HG03354 (cell line): ENCODE measurements at regions not wholly inside any gene's neighbourhood (a gene's known extent, or its start where the extent isn't known, plus 50 kb on each side); places are given as distances from the start of the nearest gene placed in this dataset.

ENCODE experiments used
- ATAC-seq: cut with Tn5 transposase; IDR thresholded peaks from one replicate; pipeline ENCODE4 v1.9.1; 2021; ENCODE audit warnings: mild to moderate bottlenecking; ENCODE audit not compliant: unreplicated experiment, poor library complexity, severe bottlenecking

DNA sequence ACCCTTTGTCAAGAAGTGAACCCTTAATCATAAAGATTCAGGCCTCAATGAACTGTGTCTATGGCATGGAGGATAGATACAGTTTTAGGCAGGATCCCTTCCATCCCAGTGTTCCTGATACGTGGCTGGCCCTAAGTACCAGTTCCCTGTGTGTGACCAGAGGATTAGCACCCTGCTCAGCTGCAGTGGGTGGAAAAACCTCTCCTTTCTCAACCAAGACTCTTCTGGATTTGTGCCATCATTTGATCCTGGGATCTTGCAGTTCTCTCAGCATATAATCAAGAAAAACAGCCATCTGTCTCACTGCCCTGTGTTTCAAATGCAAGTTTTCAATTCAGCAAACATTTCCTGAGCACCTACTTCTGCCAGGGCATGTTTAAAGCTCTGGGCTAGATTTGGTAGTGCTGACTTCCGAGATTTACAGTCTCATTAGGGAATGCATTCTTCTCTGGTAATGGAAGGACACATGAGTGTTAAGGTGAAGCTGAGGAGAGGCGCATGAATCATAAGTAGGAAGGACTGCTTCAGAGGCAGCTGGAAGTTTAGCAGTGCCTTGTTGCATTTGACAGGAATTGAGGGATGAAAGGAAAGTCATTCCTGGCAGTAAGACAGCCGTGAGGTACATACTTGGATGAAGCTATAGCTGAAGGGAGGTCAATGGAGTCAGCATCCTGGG, 388.3 kb downstream of the MFSD1 start:
- no peak for ATAC-seq

DNA sequence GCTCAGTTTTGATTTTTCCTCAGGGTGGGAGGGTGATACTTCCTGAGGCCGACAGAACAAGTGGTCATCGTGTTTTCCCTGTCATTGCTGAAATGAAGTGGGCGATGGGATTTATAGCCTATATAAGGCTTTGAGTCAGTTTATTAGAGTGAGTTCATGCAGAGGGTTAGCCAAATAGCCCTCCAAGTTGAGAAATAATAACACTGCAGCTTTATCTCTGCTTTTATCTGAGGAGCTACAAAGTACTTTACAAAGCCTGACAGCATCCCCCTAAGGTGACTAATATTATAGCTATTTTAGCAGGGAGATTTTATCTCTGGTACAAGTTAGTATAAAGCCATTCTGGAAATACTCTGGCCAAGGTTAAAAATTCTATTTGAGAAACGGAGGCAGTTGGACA, 389.6 kb downstream of the MFSD1 start:
- no peak for ATAC-seq

DNA sequence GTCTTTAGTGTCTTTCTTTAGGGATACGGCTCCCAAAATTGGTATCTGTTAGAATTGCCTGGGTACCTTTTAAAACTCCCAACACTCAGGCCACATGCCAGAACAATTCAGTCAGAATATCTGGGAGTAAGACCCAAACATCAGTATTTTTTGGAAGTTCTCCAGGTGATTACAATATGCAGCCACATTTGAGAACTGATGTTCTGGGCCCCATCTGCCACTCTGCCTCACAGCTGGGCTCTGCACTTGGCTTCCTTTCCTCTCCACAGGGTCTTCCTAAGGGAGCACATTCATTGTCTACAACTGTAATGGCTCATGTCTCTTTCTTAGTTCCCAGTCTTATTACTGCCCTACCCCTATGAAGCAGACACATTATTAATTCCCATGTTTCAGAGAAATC, 394.5 kb downstream of the MFSD1 start:
- ATAC-seq: no peak

DNA sequence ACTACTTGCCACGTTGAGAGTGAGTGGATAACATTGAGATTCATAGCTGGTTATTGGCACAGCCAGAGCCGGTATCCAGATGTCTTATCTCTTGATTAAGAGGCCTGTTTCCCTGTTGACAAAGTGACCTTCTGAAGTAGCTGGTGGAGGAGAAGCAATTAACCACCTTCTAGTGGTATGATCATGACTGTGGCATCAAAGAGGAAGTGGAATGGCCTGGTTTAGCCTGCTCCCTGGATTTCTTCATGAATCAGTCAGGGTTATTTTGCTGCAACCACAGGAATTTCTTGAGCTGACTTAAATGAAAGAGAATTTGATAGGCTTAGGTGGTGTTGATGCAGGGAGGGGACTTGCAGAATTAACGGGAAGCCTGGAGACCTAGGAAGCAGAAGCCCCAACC, 398.3 kb downstream of the MFSD1 start:
- ATAC-seq: no peak

GRCh38 chr3:159208050-159208449, 406.2 kb downstream of the MFSD1 start:
- ATAC-seq: no peak

- ATAC-seq: no peak
Measured at GRCh38 chr3:159209459-159209858, 407.6 kb downstream of the MFSD1 start.

- ATAC-seq: no peak
Measured at GRCh38 chr3:159210336-159210735, 408.5 kb downstream of the MFSD1 start.

DNA sequence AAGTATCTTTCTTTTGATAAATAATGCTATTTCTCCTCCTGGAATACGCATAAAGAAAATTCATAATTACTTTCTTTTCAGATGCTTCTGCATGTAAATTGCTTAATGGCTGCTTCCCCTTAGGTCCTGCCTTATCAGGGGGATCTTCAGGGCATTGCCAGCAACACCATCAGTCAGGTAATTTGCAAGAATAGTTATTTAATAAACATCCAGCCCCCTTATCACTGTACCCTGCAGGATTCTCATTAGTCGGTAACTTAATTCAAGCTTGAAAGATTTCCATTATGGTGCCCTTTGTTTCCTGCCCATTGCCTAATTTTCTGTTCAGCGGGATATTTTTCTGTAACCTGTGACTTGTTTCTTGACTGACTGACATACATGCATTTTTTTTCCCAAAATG, 414.5 kb downstream of the MFSD1 start:
- ATAC-seq: no peak

DNA sequence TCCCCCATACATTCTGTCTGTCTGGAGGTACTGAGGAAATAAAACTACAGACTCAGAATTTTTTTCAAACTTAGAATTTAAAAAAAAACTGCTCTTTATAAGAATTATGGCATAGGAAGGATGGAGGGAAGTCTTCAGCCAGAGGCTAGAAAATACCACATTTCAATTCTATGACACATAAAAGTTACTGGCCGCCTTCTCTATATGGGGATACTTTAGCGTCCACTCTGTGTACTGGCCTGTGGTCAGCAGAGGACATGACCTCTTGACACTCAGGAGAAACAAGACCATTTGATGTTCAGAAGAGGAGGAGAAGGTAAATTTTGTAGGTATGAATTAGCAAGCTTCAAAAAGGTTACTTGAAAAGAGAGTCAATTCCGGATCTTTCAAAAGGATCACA, 417.4 kb downstream of the MFSD1 start:
- no peak for ATAC-seq

GRCh38 chr3:159221335-159221734, 419.5 kb downstream of the MFSD1 start:
- no peak for ATAC-seq

DNA sequence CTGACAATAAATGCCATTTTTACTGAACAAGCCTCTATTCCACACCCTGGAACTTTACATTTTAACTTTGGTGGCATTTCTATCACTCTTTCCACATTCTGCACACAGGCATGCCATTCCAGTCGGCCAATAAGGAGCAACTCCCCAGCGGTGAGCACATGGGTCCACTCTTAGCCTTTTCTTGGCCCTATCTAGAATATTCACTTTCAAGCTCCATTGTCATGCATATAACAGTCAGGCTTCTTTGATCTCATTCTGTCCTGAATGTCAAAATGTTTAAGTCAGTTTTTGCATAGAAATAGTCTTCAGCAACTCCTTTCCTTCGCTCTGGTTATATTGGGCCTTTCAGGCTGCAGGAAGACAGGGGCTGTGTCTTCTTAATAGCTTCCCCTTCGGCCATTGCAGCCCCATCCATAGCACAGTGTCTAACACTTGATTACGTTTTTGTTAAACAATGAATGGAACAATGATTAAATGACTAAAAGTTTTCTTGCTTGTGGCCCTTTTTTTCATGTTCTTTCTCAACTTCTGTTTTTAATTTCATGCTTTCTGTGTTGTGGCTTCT, 427.3 kb downstream of the MFSD1 start:
- ATAC-seq: no peak

DNA sequence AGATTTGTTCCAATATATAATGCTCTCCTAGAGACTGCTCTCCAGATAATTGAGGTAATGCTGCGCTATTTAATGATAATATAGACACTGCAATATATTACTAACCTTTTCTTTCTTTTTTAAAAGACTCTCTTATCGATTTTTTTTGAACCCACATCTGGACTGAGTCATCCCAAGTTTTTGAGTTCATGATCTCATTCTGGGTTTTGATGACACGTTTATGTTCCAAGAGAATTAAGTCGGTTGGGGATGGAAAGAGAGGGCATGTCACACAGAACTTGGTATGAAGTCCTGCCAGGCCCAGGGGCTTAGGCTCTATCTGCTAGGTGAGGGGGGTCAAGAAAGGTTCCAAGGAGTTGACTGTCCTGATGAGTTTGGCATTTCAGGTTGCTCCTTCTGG, 431.1 kb downstream of the MFSD1 start:
- no peak for ATAC-seq

- no peak for ATAC-seq
Measured at GRCh38 chr3:159233734-159234133, 431.9 kb downstream of the MFSD1 start.

DNA sequence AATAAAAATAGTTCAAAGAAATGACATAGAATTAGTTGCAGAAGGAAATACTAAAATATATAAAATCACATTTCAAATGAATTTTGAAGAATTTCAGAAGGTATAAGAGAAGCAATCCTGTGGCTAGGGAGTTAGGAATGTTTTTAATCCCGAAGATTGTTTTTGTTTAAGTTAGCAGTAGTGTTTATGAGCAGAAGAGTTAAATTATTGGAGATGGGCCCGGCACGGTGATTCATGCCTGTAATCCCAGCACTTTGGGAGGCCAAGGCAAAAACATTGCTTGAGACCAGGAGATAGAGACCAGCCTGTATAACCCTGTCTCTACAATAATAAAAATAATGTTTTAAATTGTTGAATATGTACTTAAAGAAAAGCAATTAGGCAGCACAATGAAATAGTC, 432.5 kb downstream of the MFSD1 start:
- ATAC-seq: no peak

DNA sequence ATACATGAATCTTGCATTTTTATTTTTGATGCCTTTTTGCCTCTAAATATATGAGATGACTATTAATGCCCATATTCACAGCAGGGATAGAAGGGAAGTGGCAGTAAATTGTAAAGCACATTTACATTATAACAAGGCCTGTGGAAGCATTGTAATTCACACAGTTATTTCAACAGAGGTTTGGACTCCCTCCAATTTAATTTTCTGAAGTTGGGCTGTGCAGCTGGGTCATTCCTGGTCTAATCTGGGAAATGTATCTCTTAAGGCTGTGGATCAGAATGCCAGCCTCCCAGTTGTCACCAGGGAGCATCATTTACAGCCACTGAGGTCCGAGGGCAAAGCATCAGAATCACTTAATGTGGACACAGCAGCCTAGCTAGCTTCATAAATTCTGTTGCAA, 434.5 kb downstream of the MFSD1 start:
- no peak for ATAC-seq

DNA sequence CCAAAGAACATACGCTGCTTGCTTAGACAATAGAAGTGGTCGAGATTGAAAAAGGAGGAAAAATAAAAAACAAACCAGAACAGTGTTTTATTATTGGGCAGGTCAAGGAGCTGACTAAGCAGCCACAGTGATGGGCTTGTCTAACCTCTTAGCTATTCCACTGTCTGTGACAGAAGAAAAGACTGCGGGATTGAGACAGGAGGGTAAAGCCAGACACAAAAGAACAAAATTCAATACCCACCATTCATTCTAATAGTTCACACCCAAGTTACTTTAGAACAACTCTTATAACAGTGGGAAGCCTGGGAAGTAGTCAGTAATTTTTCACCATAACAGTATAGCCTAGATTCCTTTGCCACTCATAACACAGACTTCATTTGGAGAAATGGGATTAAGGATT, 435.4 kb downstream of the MFSD1 start:
- ATAC-seq: no peak

GRCh38 chr3:159238646-159239045, 436.8 kb downstream of the MFSD1 start:
- no peak for ATAC-seq

GRCh38 chr3:159239059-159239458, 437.2 kb downstream of the MFSD1 start:
- ATAC-seq: no peak

DNA sequence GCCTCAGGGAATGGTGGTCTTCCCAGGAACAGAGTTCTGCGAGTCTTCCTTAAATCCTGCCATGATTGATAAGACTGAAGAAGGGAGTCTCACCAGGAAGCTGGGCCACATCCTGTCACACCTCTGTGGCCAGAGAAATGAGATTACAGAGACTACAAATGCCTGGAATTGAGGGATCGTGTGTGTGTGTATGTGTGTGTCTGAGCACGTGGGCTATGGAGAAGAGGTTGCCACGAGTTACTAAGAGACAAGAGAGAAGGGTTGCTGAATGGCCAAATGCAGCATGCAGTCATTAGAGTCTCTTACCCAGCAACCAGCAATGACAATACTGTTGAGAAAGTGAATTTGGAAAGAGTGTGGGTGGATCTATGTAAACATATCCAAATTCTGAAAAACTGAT, 443.1 kb downstream of the MFSD1 start:
- ATAC-seq: no peak

DNA sequence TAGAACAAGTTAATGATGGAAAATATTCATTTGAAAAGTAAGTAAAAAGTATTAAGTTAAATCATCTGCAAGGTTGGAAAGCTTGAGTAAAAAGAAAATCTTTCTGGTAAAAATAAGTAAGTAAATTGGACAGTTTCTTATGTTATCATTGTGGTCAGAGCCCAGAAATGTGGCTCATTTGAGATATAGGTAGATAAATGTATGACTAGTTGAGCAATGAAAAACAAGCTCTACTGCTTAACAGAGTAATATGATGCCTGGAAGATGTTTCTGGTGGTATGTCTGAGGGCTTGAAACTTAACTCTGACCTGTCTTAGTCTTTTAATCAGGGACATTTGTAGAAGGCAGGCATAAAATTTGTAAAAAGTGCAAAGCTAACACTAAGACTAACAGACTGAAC, 444.0 kb downstream of the MFSD1 start:
- no peak for ATAC-seq

DNA sequence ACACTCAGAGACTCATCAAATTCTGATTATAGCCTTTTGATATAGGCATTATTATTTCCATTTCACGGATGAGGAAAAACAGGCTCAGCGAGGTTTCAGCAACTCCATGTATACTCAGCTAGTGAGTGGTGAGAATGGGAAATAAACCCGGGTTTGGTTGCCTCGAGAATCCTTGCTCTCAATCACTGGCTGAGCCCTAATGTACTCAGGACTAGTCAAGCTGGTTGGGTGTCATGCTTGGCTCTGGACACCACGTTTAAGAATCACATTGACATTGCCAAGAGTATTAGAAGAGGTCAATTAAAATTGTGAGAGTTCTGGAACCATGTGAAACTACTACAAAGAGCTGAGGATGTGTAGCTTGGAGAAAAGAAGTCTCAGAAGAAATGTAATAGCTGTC, 444.5 kb downstream of the MFSD1 start:
- no peak for ATAC-seq
